ENCODE measurements at regions not wholly inside any gene's neighbourhood (a gene's known extent, or its start where the extent isn't known, plus 50 kb on each side); places are given as distances from the start of the nearest gene placed in this dataset.

GRCh38 chr21:17370263-17370662 lies 142.6 kb upstream of the CXADR start:
- intact Hi-C loops (cut with DNase I; ENCODE audit: low total_unique reads): no loop called here
- no peak overlapping the region for H3K4me3 ChIP-seq
- no peak overlapping the region for H3K27ac ChIP-seq
- no peak for DNase-seq
- H3K36me3 ChIP-seq: no peaks in the 10 kb centered on the region
- peaks cover 0 to 2% (median 0%) of the 10 kb centered on the region in 8 donors for H3K9me3 ChIP-seq
- peaks cover 0 to 5% (median 0%) of the 10 kb centered on the region in 7 donors for H3K27me3 ChIP-seq (replicated peaks in 1 of 7)
- 70 to 76% (median 72%) methylated on average over 5 of the region's 5 CpGs for WGBS, 5 donors
- no peaks in the 10 kb centered on the region for H3K4me1 ChIP-seq
- TF ChIP-seq POLR2A (IDR thresholded peaks at IDR 0.05) (no peak), POLR2AphosphoS5 (IDR thresholded peaks at IDR 0.05) (no peak)
- TF ChIP-seq, protein P1, sequence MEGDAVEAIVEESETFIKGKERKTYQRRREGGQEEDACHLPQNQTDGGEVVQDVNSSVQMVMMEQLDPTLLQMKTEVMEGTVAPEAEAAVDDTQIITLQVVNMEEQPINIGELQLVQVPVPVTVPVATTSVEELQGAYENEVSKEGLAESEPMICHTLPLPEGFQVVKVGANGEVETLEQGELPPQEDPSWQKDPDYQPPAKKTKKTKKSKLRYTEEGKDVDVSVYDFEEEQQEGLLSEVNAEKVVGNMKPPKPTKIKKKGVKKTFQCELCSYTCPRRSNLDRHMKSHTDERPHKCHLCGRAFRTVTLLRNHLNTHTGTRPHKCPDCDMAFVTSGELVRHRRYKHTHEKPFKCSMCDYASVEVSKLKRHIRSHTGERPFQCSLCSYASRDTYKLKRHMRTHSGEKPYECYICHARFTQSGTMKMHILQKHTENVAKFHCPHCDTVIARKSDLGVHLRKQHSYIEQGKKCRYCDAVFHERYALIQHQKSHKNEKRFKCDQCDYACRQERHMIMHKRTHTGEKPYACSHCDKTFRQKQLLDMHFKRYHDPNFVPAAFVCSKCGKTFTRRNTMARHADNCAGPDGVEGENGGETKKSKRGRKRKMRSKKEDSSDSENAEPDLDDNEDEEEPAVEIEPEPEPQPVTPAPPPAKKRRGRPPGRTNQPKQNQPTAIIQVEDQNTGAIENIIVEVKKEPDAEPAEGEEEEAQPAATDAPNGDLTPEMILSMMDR (IDR thresholded peaks at IDR 0.05 in 8 of 11, conservative IDR thresholded peaks at IDR 0.05 in 3 of 11): no peak

GRCh38 chr21:17370916-17371315 lies 141.9 kb upstream of the CXADR start:
- peaks cover 0 to 5% (median 0%) of the 10 kb centered on the region in 7 donors for H3K27me3 ChIP-seq (replicated peaks in 1 of 7)
- 25 to 32% (median 27%) methylated on average over 5 of the region's 5 CpGs for WGBS, 5 donors
- H3K36me3 ChIP-seq: no peaks in the 10 kb centered on the region
- no peak overlapping the region for H3K4me3 ChIP-seq
- TF ChIP-seq, protein P1 (IDR thresholded peaks at IDR 0.05 in 8 of 11, conservative IDR thresholded peaks at IDR 0.05 in 3 of 11): no peak
- no peak for TF ChIP-seq POLR2AphosphoS5 (IDR thresholded peaks at IDR 0.05)
- TF ChIP-seq POLR2A (IDR thresholded peaks at IDR 0.05): no peak
- no peaks in the 10 kb centered on the region for H3K9me3 ChIP-seq
- no peak for DNase-seq
- no peaks in the 10 kb centered on the region for H3K4me1 ChIP-seq
- no peak overlapping the region for H3K27ac ChIP-seq
- intact Hi-C loops (cut with DNase I; ENCODE audit: low total_unique reads): no loop called here

- no peak overlapping the region for H3K4me3 ChIP-seq
- H3K36me3 ChIP-seq: no peaks in the 10 kb centered on the region
- H3K27me3 ChIP-seq (replicated peaks in 1 of 7): peaks cover 0 to 5% (median 0%) of the 10 kb centered on the region in 7 donors
- no peaks in the 10 kb centered on the region for H3K4me1 ChIP-seq
- no peak overlapping the region for H3K27ac ChIP-seq
- H3K9me3 ChIP-seq: no peaks in the 10 kb centered on the region
- 11 to 20% (median 14%) methylated on average over 1 of the region's 1 CpG for WGBS, 5 donors
- no peak for TF ChIP-seq POLR2A (IDR thresholded peaks at IDR 0.05)
- TF ChIP-seq, protein P1 (IDR thresholded peaks at IDR 0.05 in 8 of 11, conservative IDR thresholded peaks at IDR 0.05 in 3 of 11): no peak
- no peak for TF ChIP-seq POLR2AphosphoS5 (IDR thresholded peaks at IDR 0.05)
- DNase-seq: no peak
- intact Hi-C loops (cut with DNase I; ENCODE audit: low total_unique reads): no loop called here
Observed at GRCh38 chr21:17371450-17371849, 141.4 kb upstream of the CXADR start.

DNA sequence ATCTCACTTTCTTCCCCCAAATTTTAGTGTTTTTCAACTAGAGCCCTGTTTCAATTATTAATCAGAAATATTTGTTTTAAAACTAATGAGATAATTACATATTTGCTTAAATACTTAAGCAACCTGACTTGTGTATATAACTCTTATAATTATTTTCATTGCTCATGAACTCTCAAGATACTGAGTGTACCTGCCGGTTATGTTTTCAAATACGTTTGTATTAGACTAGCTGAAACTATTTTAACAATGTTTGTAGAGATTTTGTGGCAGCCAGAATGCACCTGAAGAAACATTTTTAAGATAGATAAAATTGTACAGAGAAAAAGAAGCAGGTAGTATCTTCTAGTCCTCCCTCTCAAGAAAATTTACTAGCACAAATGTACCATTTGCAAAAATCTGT lies 140.6 kb upstream of the CXADR start:
- Histone ChIP-seq H3K27me3 (replicated peaks in 1 of 7) (peaks cover 0 to 5% (median 0%) of the 10 kb centered on the region in 7 donors), H3K27ac (no peak overlapping the region), H3K36me3 (no peaks in the 10 kb centered on the region), H3K4me1 (no peaks in the 10 kb centered on the region), H3K9me3 (no peaks in the 10 kb centered on the region), H3K4me3 (no peak overlapping the region)
- TF ChIP-seq POLR2A (IDR thresholded peaks at IDR 0.05) (no peak), POLR2AphosphoS5 (IDR thresholded peaks at IDR 0.05) (no peak)
- TF ChIP-seq, protein P1 (IDR thresholded peaks at IDR 0.05 in 8 of 11, conservative IDR thresholded peaks at IDR 0.05 in 3 of 11): no peak
- WGBS, 5 donors: 83 to 93% (median 84%) methylated on average over 2 of the region's 2 CpGs
- DNase-seq: no peak
- intact Hi-C loops (cut with DNase I; ENCODE audit: low total_unique reads): no loop called here

Data from spleen (tissue), 11 donors.